Mucosa of descending colon (tissue), 3 donors: ENCODE measurements at regions not wholly inside any gene's neighbourhood (a gene's known extent, or its start where the extent isn't known, plus 50 kb on each side); places are given as distances from the start of the nearest gene placed in this dataset.

ENCODE experiments used
- ATAC-seq: fragments of 200-7000 bp; cut with Tn5 transposase; one replicate; pipeline ENCODE4 v1.9.1; 2020; ENCODE audit warnings: mild to moderate bottlenecking, moderate library complexity
- DNase-seq, 3 donors: peaks; one replicate each; pipeline ENCODE4 v3.0.0-alpha.2; 2020
- H3K36me3 ChIP-seq: fragments of 200-600 bp; one replicate; pipeline ENCODE4 v1.8.0; 2021; ENCODE audit warnings: low read depth, mild to moderate bottlenecking
- H3K4me1 ChIP-seq: fragments of 200-600 bp; one replicate; pipeline ENCODE4 v1.8.0; 2021; ENCODE audit warnings: low read depth, mild to moderate bottlenecking
- H3K4me3 ChIP-seq: fragments of 200-600 bp; one replicate; pipeline ENCODE4 v1.8.0; 2021; ENCODE audit warnings: mild to moderate bottlenecking
- H3K9me3 ChIP-seq: fragments of 200-600 bp; one replicate; pipeline ENCODE4 v1.8.0; 2021; ENCODE audit warnings: mild to moderate bottlenecking
- CTCF ChIP-seq: fragments of 200-600 bp; IDR thresholded peaks from one replicate; pipeline ENCODE4 v1.8.0; 2022; ENCODE audit warnings: antibody characterized with exemption, mild to moderate bottlenecking
- intact Hi-C, 2 donors: fragments of 100-400 bp; cut with DNase I in 1 of 2; cut with micrococcal nuclease in 1 of 2; formaldehyde crosslinking; loops; one replicate each; pipeline versions ENCODE4 v1.11.0 to v1.11.1; 2022; cut with DNase I, micrococcal nuclease
- donor health status: DM: no; HTN: no; CAD: no; lungs with moderate emphysema.
- donor health status: DM: no; HTN: no; CAD: no.
- donor health status: DM: no; HTN: yes; CAD: no.

GRCh38 chr9:31100311-31100710, 1284.1 kb upstream of the ACO1 start:
- Histone ChIP-seq H3K4me3 (no peak overlapping the region), H3K9me3 (no peaks in the 10 kb centered on the region), H3K4me1 (no peaks in the 10 kb centered on the region), H3K36me3 (no peaks in the 10 kb centered on the region)
- ATAC-seq (no peak), DNase-seq (no peak)
- TF ChIP-seq CTCF, result no peak
- intact Hi-C loops, result no loop called here

- intact Hi-C loops, result no loop called here
- H3K4me3 ChIP-seq, result no peak overlapping the region
- no peaks in the 10 kb centered on the region for H3K36me3 ChIP-seq
- no peaks in the 10 kb centered on the region for H3K4me1 ChIP-seq
- DNase-seq (no peak), ATAC-seq (no peak)
- TF ChIP-seq CTCF, result no peak
- H3K9me3 ChIP-seq, result no peaks in the 10 kb centered on the region
These were observed 1280.6 kb upstream of the ACO1 start for GRCh38 chr9:31103836-31104235.

- intact Hi-C loops, result no loop called here
- no peak for ATAC-seq
- no peaks in the 10 kb centered on the region for H3K4me1 ChIP-seq
These were observed 1280.2 kb upstream of the ACO1 start for GRCh38 chr9:31104249-31104648.

GRCh38 chr9:31112491-31112890, 1272.0 kb upstream of the ACO1 start:
- Histone ChIP-seq H3K9me3 (no peaks in the 10 kb centered on the region), H3K4me3 (no peak overlapping the region), H3K36me3 (no peaks in the 10 kb centered on the region), H3K4me1 (no peaks in the 10 kb centered on the region)
- intact Hi-C loops, result no loop called here
- TF ChIP-seq CTCF, result no peak
- ATAC-seq (no peak), DNase-seq (no peak)

More at GRCh38 chr9:31104249-31104648, 1280.2 kb upstream of the ACO1 start:
- Histone ChIP-seq H3K4me3 (no peak overlapping the region), H3K9me3 (no peaks in the 10 kb centered on the region), H3K36me3 (no peaks in the 10 kb centered on the region)
- DNase-seq, result no peak
- no peak for TF ChIP-seq CTCF

GRCh38 chr9:31114346-31114745, 1270.1 kb upstream of the ACO1 start:
- TF ChIP-seq CTCF, result no peak
- DNase-seq, result no peak
- intact Hi-C loops, result no loop called here
- Histone ChIP-seq H3K4me3 (no peak overlapping the region), H3K4me1 (no peaks in the 10 kb centered on the region), H3K36me3 (no peaks in the 10 kb centered on the region), H3K9me3 (no peaks in the 10 kb centered on the region)
- ATAC-seq, result no peak

GRCh38 chr9:31119890-31120454, 1264.5 kb upstream of the ACO1 start:
- TF ChIP-seq CTCF, result no peak
- DNase-seq (peak in 1 of 3 donors; percentile 42), ATAC-seq (peak; percentile 59)
- H3K4me1 ChIP-seq, result no peaks in the 10 kb centered on the region
- no peak overlapping the region for H3K4me3 ChIP-seq
- no peaks in the 10 kb centered on the region for H3K9me3 ChIP-seq
- intact Hi-C loops, result no loop called here
- no peaks in the 10 kb centered on the region for H3K36me3 ChIP-seq
